Activated naive CD8-positive, alpha-beta T cell (primary cell): ENCODE measurements at regions not wholly inside any gene's neighbourhood (a gene's known extent, or its start where the extent isn't known, plus 50 kb on each side); places are given as distances from the start of the nearest gene placed in this dataset.
"Not testable (repeated sequence)": the region's sequence is repeated elsewhere in the genome, so short reads cannot be mapped to it uniquely, and the experiment has no call there.

Experiments used
- H3K27ac Mint-ChIP-seq: one replicate; pipeline ENCODE4 v1.8.0; 2021; ENCODE audit warnings: mixed read lengths
- H3K27me3 Mint-ChIP-seq: one replicate; pipeline ENCODE4 v1.8.0; 2021; ENCODE audit warnings: mixed read lengths
- H3K36me3 Mint-ChIP-seq: one replicate; pipeline ENCODE4 v1.8.0; 2021; ENCODE audit warnings: mixed read lengths
- H3K4me1 Mint-ChIP-seq: one replicate; pipeline ENCODE4 v1.8.0; 2021; ENCODE audit warnings: low read depth, mixed read lengths
- H3K4me3 Mint-ChIP-seq: one replicate; pipeline ENCODE4 v1.8.0; 2021; ENCODE audit warnings: mild to moderate bottlenecking, mixed read lengths
- H3K9me3 Mint-ChIP-seq: one replicate; pipeline ENCODE4 v1.8.0; 2021; ENCODE audit warnings: low read depth, mixed read lengths

DNA sequence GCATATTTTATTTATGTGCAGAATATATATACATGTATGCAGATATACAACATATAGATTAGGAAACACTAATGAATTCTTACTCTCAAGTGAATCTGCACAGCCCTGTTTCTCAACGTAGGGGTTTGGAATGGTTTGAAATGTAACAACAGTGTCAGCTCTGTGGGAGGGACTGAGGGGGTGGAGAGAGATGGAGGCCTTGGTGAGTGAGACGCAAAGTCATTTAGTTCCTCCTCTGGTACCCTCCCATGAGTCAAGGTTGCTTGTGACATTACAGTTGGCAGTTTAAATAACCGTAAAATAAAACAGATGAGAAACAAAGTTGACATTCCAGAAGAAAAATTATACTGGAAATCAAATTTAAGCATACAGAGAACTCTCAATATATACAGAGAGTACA, 313.0 kb upstream of the PRKD1 start:
- no peak overlapping the region for H3K4me3 Mint-ChIP-seq
- H3K27ac Mint-ChIP-seq, result no peak overlapping the region
- no peaks in the 10 kb centered on the region for H3K4me1 Mint-ChIP-seq
- H3K36me3 Mint-ChIP-seq, result no peaks in the 10 kb centered on the region
- H3K27me3 Mint-ChIP-seq, result peaks cover 4% of the 10 kb centered on the region
- no peaks in the 10 kb centered on the region for H3K9me3 Mint-ChIP-seq

DNA sequence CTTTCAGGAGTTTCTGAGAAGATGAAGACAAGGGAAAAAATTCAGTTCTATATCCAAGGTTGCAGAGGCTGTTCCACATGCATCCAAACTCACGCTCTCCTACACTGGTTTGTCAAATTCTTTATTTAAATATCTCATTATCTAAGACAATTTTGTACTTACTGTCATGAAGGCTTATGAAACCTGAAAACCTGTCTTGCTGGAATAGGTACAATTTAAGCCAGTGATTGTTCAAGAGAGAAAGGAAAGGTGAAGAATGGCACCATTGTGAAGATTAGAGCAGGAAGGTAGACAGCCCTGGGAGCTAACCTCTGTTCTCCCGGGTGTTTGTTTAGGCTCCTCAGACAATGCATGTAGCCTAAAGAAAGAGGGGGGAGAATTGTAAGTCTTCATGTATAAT, 315.1 kb upstream of the PRKD1 start:
- Mint-ChIP-seq H3K4me1 (no peaks in the 10 kb centered on the region), H3K4me3 (no peak overlapping the region), H3K9me3 (no peaks in the 10 kb centered on the region), H3K27me3 (peaks cover 4% of the 10 kb centered on the region), H3K27ac (no peak overlapping the region), H3K36me3 (no peaks in the 10 kb centered on the region)

DNA sequence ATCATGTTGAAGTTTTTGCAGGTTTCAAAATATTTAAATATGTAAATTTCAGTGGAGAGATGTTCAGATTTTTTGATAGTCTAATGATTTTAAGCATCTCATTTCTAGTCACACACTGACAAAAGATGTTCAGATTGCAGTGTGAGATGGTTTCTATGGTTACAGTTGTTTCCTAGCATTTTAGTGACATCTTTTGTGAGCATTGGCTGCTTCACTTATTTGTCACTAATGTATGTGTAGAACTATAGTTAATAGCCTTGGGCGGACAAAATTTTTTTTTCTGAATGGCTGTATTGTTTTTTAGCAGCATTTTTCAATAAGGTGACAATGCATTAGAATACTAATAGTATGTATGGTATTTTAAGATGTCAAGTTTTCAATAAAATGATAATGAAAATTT, 315.6 kb upstream of the PRKD1 start:
- Mint-ChIP-seq H3K27ac (no peak overlapping the region), H3K36me3 (no peaks in the 10 kb centered on the region), H3K4me1 (no peaks in the 10 kb centered on the region), H3K4me3 (no peak overlapping the region), H3K27me3 (peaks cover 4% of the 10 kb centered on the region), H3K9me3 (no peaks in the 10 kb centered on the region)

DNA sequence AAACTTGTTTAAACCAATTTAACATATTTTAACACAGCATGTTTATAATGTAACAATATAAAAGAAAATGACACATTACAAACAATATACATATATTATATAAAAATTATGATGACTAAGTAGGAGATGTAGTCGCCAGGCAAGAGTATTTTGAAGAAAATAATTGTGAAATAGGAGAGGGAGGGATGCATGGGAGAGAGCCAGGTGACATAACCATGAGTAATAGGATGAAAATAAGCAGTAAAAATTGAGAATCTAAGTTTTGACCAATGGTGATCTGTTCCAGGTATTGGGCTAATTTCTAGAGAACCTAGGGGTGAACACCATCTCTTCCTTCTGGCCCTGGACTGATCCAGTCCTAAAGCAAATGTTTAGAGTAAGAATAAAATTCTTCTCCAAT, 315.2 kb upstream of the G2E3 start:
- peaks cover 4% of the 10 kb centered on the region for H3K27me3 Mint-ChIP-seq
- no peak overlapping the region for H3K4me3 Mint-ChIP-seq
- no peaks in the 10 kb centered on the region for H3K9me3 Mint-ChIP-seq
- H3K4me1 Mint-ChIP-seq, result no peaks in the 10 kb centered on the region
- H3K36me3 Mint-ChIP-seq, result no peaks in the 10 kb centered on the region
- H3K27ac Mint-ChIP-seq, result no peak overlapping the region

DNA sequence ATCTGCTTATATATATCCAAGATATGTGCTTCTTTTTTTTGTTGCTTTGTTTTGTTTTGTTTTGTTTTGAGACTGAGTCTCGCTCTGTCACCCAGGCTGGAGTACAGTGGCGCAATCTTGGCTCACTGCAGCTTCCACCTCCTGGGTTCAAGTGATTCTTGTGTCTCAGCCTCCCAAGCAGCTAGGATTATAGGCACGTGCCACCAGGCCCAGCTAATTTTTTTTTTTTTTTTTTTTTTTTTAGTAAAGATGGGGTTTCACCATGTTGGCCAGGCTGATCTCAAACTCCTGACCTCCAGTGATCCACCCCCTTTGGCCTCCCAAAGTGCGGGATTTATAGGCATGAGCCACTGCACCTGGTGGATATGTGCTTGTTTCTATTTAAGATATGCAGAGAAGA, 314.6 kb upstream of the G2E3 start:
- H3K27me3 Mint-ChIP-seq, H3K27ac Mint-ChIP-seq, H3K4me1 Mint-ChIP-seq, H3K4me3 Mint-ChIP-seq, H3K36me3 Mint-ChIP-seq, H3K9me3 Mint-ChIP-seq: not testable (repeated sequence)

DNA sequence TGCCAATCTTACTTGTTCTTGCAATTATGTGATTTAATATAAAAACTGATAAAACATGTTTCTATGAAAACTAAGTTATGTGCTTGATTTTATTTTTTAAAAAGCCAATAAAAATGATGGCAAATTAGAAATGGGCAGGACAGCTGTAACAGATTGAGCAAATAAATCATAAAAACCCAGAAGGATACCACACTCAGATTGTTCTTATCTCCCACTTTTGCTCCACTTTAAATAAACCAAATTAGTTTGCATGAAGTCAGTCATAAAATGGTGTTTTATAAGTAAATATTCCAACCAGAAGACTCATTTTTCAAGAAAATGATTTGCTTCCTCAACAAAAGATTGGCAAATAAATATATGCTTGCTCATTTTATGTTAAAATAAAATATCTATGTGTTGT, 307.9 kb upstream of the G2E3 start:
- Mint-ChIP-seq H3K4me3 (no peak overlapping the region), H3K4me1 (no peaks in the 10 kb centered on the region), H3K36me3 (no peaks in the 10 kb centered on the region), H3K27me3 (no peaks in the 10 kb centered on the region), H3K9me3 (peaks cover 5% of the 10 kb centered on the region), H3K27ac (no peak overlapping the region)

DNA sequence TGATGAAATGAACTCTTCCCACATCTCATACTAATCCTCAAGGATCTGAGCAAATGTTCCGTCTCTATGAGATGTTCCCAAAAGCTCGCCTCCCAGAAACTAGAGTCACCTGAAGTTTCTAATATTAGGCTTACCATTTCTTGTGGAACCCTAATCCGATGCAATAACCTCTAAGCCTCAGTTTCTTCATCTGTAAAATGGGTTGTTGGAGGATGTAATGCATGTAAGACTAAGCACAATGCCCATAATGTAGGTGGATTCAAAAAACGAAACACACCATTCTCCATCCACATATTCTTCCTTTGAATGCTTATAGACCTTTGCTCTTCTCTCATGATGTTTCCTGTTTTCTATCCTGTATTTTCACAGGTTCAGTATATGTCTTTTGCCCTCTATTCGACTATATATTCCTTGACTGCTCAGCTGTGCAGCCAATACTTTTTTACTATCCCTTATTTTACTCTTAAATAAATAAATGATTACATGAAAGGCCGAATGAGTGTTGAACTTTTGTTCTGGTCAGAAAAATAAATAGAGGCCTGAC, 307.3 kb upstream of the G2E3 start:
- no peak overlapping the region for H3K27ac Mint-ChIP-seq
- peaks cover 5% of the 10 kb centered on the region for H3K9me3 Mint-ChIP-seq
- H3K36me3 Mint-ChIP-seq, result no peaks in the 10 kb centered on the region
- no peaks in the 10 kb centered on the region for H3K27me3 Mint-ChIP-seq
- H3K4me3 Mint-ChIP-seq, result no peak overlapping the region
- no peaks in the 10 kb centered on the region for H3K4me1 Mint-ChIP-seq

DNA sequence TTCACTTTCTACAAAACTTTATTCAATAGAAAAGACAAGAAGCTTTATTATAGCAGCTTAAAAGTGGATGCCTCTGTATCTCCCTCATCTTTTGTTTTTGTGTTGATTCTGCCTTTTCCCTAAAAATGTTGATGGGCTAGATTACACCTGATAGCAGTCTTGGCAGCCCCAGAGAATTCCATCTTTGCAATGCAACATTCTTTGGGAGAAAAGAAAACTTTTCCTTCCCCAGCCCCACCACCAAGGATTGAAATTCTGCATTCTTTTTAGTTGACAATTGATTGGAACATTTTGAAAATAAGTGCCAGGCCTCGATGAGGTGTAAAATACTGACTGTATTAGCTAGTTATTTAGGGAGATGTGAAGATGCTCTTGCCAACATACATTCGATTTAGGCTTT, 306.8 kb upstream of the G2E3 start:
- Mint-ChIP-seq H3K9me3 (peaks cover 5% of the 10 kb centered on the region), H3K4me1 (no peaks in the 10 kb centered on the region), H3K27me3 (no peaks in the 10 kb centered on the region), H3K4me3 (no peak overlapping the region), H3K36me3 (no peaks in the 10 kb centered on the region), H3K27ac (no peak overlapping the region)

DNA sequence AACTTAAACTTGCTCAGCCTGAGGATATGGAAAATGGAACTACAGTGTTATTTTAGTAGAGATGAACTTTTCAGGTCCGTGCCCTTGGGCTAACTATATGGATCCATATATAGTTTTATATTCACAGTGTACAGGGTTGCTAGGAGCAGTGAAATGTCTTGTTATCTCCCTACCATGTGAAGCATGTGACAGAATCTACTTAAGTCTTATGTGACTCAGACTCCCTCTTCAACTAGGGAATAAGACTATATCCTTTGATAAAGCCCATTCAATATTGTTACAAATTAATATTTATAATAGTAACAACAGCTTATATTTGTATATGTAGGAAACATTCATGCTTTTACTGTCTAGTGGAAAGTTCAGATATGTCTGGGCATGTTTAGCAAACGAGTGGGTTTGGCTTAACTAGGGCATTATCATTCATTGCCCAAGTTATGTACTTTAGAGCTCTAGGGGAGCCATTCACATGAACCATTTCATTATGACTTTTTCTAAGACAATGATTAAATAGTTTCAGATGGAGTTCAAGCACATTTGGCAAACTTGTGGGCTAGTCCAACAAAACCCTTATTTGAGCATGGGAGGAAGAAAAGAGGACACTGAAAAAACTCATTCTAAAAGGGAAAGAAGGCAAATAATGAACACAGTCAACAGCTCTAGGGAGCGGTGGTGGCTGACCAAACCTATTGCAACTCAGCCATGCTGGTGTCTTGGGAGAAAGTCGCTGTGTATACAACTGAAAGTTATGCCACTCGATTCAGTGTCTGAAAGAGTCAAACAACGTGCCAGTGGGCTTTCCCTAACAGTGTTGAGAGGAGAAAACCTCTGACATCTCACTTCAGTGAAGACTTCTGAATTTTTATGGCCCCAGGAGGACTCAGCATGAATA, 305.9 kb upstream of the G2E3 start:
- peaks cover 5% of the 10 kb centered on the region for H3K9me3 Mint-ChIP-seq
- no peaks in the 10 kb centered on the region for H3K27me3 Mint-ChIP-seq
- no peak overlapping the region for H3K27ac Mint-ChIP-seq
- H3K4me3 Mint-ChIP-seq, result no peak overlapping the region
- no peaks in the 10 kb centered on the region for H3K4me1 Mint-ChIP-seq
- H3K36me3 Mint-ChIP-seq, result no peaks in the 10 kb centered on the region

DNA sequence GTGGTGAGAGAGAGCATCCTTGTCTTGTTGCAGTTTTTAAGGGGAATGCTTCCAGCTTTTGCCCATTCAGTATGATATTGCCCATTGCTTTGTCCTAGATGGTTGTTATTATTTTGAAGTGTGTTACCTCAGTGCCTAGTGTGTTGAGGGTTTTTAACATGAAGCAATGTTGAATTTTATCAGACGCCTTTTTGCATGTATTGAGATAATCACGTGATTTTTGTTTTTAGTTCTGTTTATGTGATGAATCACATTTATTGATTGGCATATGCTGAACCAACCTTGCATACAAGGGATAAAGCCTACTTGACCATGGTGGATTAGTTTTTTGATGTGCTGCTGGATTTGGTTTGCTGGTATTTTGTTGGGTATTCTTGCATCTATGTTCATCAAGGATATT, 302.3 kb upstream of the G2E3 start:
- H3K27ac Mint-ChIP-seq, result no peak overlapping the region
- no peaks in the 10 kb centered on the region for H3K36me3 Mint-ChIP-seq
- no peak overlapping the region for H3K4me3 Mint-ChIP-seq
- peaks cover 5% of the 10 kb centered on the region for H3K9me3 Mint-ChIP-seq
- no peaks in the 10 kb centered on the region for H3K4me1 Mint-ChIP-seq
- peaks cover 5% of the 10 kb centered on the region for H3K27me3 Mint-ChIP-seq

DNA sequence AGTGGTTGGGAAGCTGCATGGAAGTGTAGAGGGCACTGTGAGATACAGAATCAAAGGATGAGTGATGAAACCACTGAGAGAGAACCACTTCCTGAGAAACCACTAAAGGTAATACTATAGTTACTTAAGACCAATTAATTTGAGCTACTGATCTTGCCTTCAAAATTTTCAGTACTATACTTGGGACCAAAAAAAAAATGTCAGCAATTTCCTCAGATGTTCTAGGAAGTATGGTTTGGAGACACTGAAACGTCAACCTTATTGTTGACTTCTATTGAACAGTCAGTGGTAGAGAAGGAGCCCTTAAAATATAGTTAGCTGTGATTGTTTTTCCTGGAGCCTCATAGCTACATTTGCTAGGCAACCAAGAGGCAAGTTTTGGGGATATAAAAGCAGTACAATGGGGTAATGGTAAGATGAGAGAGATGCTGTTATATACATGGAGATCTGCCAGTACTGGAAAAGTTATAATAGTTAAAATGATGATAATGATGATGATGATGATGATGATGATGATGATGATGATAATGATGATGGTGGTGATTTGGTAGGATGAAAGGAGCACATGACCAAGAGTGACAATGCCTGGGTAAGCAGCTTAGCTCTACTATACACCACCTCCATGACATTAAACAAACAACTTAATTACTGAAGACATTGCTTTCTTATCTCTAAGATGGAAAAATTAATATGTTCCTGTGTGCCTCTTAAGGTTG, 300.9 kb upstream of the G2E3 start:
- Mint-ChIP-seq H3K27ac (no peak overlapping the region), H3K4me1 (no peaks in the 10 kb centered on the region), H3K4me3 (no peak overlapping the region), H3K36me3 (no peaks in the 10 kb centered on the region), H3K9me3 (peaks cover 5% of the 10 kb centered on the region), H3K27me3 (peaks cover 5% of the 10 kb centered on the region)

DNA sequence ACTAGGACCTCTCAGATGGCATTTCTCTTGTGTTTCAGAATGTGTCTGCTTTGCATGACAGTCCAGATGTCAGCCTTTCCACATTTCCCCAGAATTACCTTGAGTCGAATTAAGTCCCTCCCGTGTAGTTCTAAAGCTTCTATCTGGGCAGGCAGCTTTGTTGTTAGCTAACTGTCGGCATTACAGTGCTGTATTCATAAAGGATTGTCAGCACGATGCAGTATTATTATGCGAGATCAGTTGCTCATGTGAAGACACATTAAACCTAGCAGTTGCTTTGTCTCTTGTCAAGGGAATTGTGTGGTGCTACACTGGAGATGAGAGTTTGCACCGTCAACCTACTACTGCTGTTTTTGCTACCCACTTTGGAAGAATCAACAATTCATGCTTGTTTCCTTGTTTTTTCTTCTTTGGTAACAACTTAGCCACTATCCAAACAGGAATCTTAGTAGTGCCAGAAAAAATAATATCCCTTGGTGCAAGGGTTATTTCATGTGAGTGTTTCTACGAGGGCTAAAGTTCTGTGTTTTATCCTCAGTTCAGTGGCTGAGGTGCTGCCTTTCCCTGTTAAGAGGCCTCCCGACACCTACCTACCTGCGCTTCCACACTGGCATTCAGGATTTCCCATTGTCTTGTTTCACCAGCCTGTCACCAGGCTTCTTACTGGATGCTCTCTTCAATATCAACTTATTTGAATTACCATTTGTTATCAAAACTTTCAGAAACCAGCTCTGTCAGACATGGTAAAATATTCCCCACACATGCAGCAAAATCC, 297.9 kb upstream of the G2E3 start:
- Mint-ChIP-seq H3K4me3 (no peak overlapping the region), H3K4me1 (no peaks in the 10 kb centered on the region), H3K27me3 (peaks cover 5% of the 10 kb centered on the region), H3K9me3 (no peaks in the 10 kb centered on the region), H3K36me3 (no peaks in the 10 kb centered on the region), H3K27ac (no peak overlapping the region)

DNA sequence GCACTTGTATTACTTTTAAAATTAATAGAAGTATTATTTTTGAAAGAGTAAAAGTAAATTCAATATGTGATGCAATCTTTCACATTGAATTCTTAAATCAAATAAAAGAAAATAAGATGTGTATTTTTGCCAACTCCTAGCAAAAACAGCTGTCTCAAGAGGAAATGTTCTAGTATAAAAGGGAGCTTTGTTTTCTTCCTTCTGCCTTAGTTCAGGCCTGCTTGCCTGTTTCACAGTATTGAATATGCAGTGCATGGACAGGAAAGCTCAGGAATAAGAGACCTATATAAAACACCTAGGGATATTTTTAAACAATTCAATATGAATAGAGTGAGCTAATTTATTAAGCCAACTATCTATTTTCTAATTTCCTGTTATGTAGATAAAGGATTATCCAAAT, 294.8 kb upstream of the G2E3 start:
- Mint-ChIP-seq H3K4me1 (no peaks in the 10 kb centered on the region), H3K27me3 (peaks cover 5% of the 10 kb centered on the region), H3K4me3 (no peak overlapping the region), H3K9me3 (no peaks in the 10 kb centered on the region), H3K36me3 (no peaks in the 10 kb centered on the region), H3K27ac (no peak overlapping the region)

DNA sequence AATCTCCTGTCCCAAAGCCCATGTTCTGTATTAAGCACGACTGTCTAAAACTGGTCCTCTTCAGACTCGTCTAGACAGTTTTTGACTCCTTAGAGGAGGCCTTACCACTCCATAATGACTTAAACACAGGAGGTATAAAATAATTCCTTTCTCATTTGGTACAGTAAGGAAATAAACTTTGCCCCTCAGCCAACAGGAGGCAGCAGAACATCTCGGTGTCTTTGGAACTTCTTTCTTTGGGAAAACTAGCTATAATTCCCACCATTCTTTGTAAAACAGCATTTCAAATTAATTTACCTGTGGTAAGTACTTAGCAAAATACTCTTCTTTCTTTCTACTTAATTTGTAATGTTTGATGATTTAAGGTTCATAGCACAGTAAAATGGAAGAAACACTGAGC, 292.7 kb upstream of the G2E3 start:
- H3K9me3 Mint-ChIP-seq, result no peaks in the 10 kb centered on the region
- H3K27me3 Mint-ChIP-seq, result peaks cover 4% of the 10 kb centered on the region
- H3K36me3 Mint-ChIP-seq, result no peaks in the 10 kb centered on the region
- no peaks in the 10 kb centered on the region for H3K4me1 Mint-ChIP-seq
- H3K4me3 Mint-ChIP-seq, result no peak overlapping the region
- no peak overlapping the region for H3K27ac Mint-ChIP-seq

DNA sequence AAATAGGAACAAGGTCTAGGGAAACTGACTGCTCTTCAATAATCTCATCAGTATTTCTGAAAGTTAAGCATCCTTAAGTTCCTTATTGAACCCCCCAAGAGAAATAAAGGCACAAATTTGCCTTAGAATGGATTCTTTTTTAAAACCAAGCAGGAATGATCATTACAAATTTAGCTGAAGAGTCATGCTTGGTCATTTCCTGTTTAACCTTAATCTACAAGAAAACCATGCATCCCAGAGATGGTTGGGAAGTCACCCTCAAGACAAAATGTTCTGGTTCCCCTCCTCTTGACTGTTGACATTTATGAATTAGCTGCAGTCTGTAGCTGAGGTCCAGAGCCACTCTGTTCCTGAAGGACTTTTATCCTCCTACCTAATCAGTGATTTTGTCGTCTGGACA, 291.8 kb upstream of the G2E3 start:
- H3K36me3 Mint-ChIP-seq, result no peaks in the 10 kb centered on the region
- H3K9me3 Mint-ChIP-seq, result no peaks in the 10 kb centered on the region
- no peaks in the 10 kb centered on the region for H3K4me1 Mint-ChIP-seq
- no peak overlapping the region for H3K4me3 Mint-ChIP-seq
- peaks cover 2% of the 10 kb centered on the region for H3K27me3 Mint-ChIP-seq
- H3K27ac Mint-ChIP-seq, result no peak overlapping the region
